Activated naive CD4-positive, alpha-beta T cell treated with anti-CD3 and anti-CD28 coated beads, Interleukin-2, amount 10 ng/mL, durations not matched to agents 7 days and 5 days (primary cell): ENCODE measurements at regions not wholly inside any gene's neighbourhood (a gene's known extent, or its start where the extent isn't known, plus 50 kb on each side); places are given as distances from the start of the nearest gene placed in this dataset.
"Not testable (repeated sequence)": the region's sequence is repeated elsewhere in the genome, so short reads cannot be mapped to it uniquely, and the experiment has no call there.

Source experiments
- CTCF ChIA-PET: fragments of 350-600 bp; sonication (Branson Sonifier 250); formaldehyde crosslinking; loops from one replicate; lab custom pipeline; 2021; ENCODE audit warnings: antibody characterized with exemption; lab: Charles Lee
- DNase-seq: peaks from one replicate; pipeline ENCODE4 v3.0.0-alpha.2; 2020
- H3K27ac Mint-ChIP-seq: one replicate; pipeline ENCODE4 v1.8.0; 2021; ENCODE audit warnings: mild to moderate bottlenecking, moderate library complexity, mixed read lengths
- H3K27me3 Mint-ChIP-seq: one replicate; pipeline ENCODE4 v1.8.0; 2021; ENCODE audit warnings: mild to moderate bottlenecking, mixed read lengths
- H3K36me3 Mint-ChIP-seq: one replicate; pipeline ENCODE4 v1.8.0; 2021; ENCODE audit warnings: mixed read lengths
- H3K4me1 Mint-ChIP-seq: one replicate; pipeline ENCODE4 v1.8.0; 2021; ENCODE audit warnings: mixed read lengths
- H3K4me3 Mint-ChIP-seq: one replicate; pipeline ENCODE4 v1.8.0; 2021; ENCODE audit warnings: mild to moderate bottlenecking, moderate library complexity, mixed read lengths
- H3K9me3 Mint-ChIP-seq: one replicate; pipeline ENCODE4 v1.8.0; 2021; ENCODE audit warnings: mixed read lengths

GRCh38 chr12:131499160-131499863, 211.6 kb upstream of the SFSWAP start:
- Mint-ChIP-seq H3K4me3 (no peak overlapping the region), H3K4me1 (no peaks in the 10 kb centered on the region), H3K36me3 (no peaks in the 10 kb centered on the region), H3K27me3 (peaks cover 7% of the 10 kb centered on the region), H3K9me3 (no peaks in the 10 kb centered on the region), H3K27ac (no peak overlapping the region)
- no peak for DNase-seq
- CTCF ChIA-PET = no interaction called here

- Mint-ChIP-seq H3K27me3 (peaks cover 7% of the 10 kb centered on the region), H3K27ac (no peak overlapping the region), H3K4me1 (no peaks in the 10 kb centered on the region), H3K4me3 (no peak overlapping the region), H3K9me3 (no peaks in the 10 kb centered on the region), H3K36me3 (no peaks in the 10 kb centered on the region)
- CTCF ChIA-PET = no interaction called here
- DNase-seq = no peak
These were observed 211.1 kb upstream of the SFSWAP start for GRCh38 chr12:131499864-131500190.

- H3K27ac Mint-ChIP-seq = no peak overlapping the region
- no peaks in the 10 kb centered on the region for H3K9me3 Mint-ChIP-seq
- CTCF ChIA-PET = no interaction called here
- DNase-seq = no peak
- no peaks in the 10 kb centered on the region for H3K4me1 Mint-ChIP-seq
- H3K36me3 Mint-ChIP-seq = no peaks in the 10 kb centered on the region
- peaks cover 7% of the 10 kb centered on the region for H3K27me3 Mint-ChIP-seq
- no peak overlapping the region for H3K4me3 Mint-ChIP-seq
These were observed 210.3 kb upstream of the SFSWAP start for GRCh38 chr12:131500564-131500963.

- Mint-ChIP-seq H3K4me1 (no peaks in the 10 kb centered on the region), H3K27ac (no peak overlapping the region), H3K4me3 (no peak overlapping the region), H3K36me3 (no peaks in the 10 kb centered on the region), H3K27me3 (peaks cover 11% of the 10 kb centered on the region), H3K9me3 (no peaks in the 10 kb centered on the region)
- no peak for DNase-seq
- CTCF ChIA-PET = no interaction called here
These were observed 205.3 kb upstream of the SFSWAP start for GRCh38 chr12:131505561-131505960.

- DNase-seq = no peak
- Mint-ChIP-seq H3K4me3 (no peak overlapping the region), H3K27ac (no peak overlapping the region), H3K9me3 (no peaks in the 10 kb centered on the region), H3K27me3 (peaks cover 10% of the 10 kb centered on the region), H3K4me1 (peaks cover 5% of the 10 kb centered on the region), H3K36me3 (no peaks in the 10 kb centered on the region)
- CTCF ChIA-PET = no interaction called here
These were observed 204.5 kb upstream of the SFSWAP start for GRCh38 chr12:131506426-131506825.

- H3K4me3 Mint-ChIP-seq = no peak overlapping the region
- no peak overlapping the region for H3K27ac Mint-ChIP-seq
- CTCF ChIA-PET = no interaction called here
- no peaks in the 10 kb centered on the region for H3K9me3 Mint-ChIP-seq
- DNase-seq = no peak
- no peaks in the 10 kb centered on the region for H3K36me3 Mint-ChIP-seq
- H3K4me1 Mint-ChIP-seq = peaks cover 9% of the 10 kb centered on the region
- H3K27me3 Mint-ChIP-seq = peaks cover 8% of the 10 kb centered on the region
These were observed 203.8 kb upstream of the SFSWAP start for GRCh38 chr12:131507094-131507493.

GRCh38 chr12:131507881-131508280, 203.0 kb upstream of the SFSWAP start:
- no peak overlapping the region for H3K27ac Mint-ChIP-seq
- no peaks in the 10 kb centered on the region for H3K36me3 Mint-ChIP-seq

GRCh38 chr12:131509701-131510100, 201.2 kb upstream of the SFSWAP start:
- H3K4me3 Mint-ChIP-seq = no peak overlapping the region
- no peaks in the 10 kb centered on the region for H3K9me3 Mint-ChIP-seq
- CTCF ChIA-PET = no interaction called here
- DNase-seq = no peak
- H3K36me3 Mint-ChIP-seq = no peaks in the 10 kb centered on the region
- peaks cover 12% of the 10 kb centered on the region for H3K4me1 Mint-ChIP-seq
- H3K27me3 Mint-ChIP-seq = peaks cover 8% of the 10 kb centered on the region
- no peak overlapping the region for H3K27ac Mint-ChIP-seq

More at GRCh38 chr12:131507881-131508280, 203.0 kb upstream of the SFSWAP start:
- Mint-ChIP-seq H3K9me3 (no peaks in the 10 kb centered on the region), H3K4me3 (no peak overlapping the region), H3K4me1 (peaks cover 12% of the 10 kb centered on the region), H3K27me3 (peaks cover 8% of the 10 kb centered on the region)
- DNase-seq = no peak
- CTCF ChIA-PET = no interaction called here

- Mint-ChIP-seq H3K4me1 (peaks cover 12% of the 10 kb centered on the region), H3K27me3 (peaks cover 8% of the 10 kb centered on the region), H3K4me3 (no peak overlapping the region), H3K27ac (no peak overlapping the region), H3K36me3 (no peaks in the 10 kb centered on the region), H3K9me3 (no peaks in the 10 kb centered on the region)
- no peak for DNase-seq
- CTCF ChIA-PET = interaction anchor here (1.0 kb wide), 1 partner anchor 406 kb away, joined by 4 read pairs; no protein-coding TSS in a partner anchor
These were observed 200.5 kb upstream of the SFSWAP start for GRCh38 chr12:131510431-131510830.

- Mint-ChIP-seq H3K4me3 (no peak overlapping the region), H3K9me3 (no peaks in the 10 kb centered on the region), H3K27ac (peak overlapping the region; percentile 56), H3K4me1 (peaks cover 12% of the 10 kb centered on the region), H3K36me3 (no peaks in the 10 kb centered on the region), H3K27me3 (peaks cover 5% of the 10 kb centered on the region)
- peak; percentile 59 for DNase-seq
- CTCF ChIA-PET = interaction anchor here (1.0 kb wide), 1 partner anchor 407 kb away, joined by 4 read pairs; no protein-coding TSS in a partner anchor
These were observed 199.5 kb upstream of the SFSWAP start for GRCh38 chr12:131511391-131511802.

GRCh38 chr12:131511803-131512561, 198.9 kb upstream of the SFSWAP start:
- no peaks in the 10 kb centered on the region for H3K9me3 Mint-ChIP-seq
- H3K4me1 Mint-ChIP-seq = peaks cover 12% of the 10 kb centered on the region
- H3K4me3 Mint-ChIP-seq = no peak overlapping the region
- H3K27ac Mint-ChIP-seq = peak overlapping the region; percentile 56
- H3K27me3 Mint-ChIP-seq = no peaks in the 10 kb centered on the region
- H3K36me3 Mint-ChIP-seq = no peaks in the 10 kb centered on the region
- DNase-seq = no peak
- CTCF ChIA-PET = no interaction called here

GRCh38 chr12:131513606-131514005, 197.3 kb upstream of the SFSWAP start:
- no peak overlapping the region for H3K4me3 Mint-ChIP-seq
- no peak overlapping the region for H3K27ac Mint-ChIP-seq
- peaks cover 5% of the 10 kb centered on the region for H3K9me3 Mint-ChIP-seq
- no peak for DNase-seq
- H3K4me1 Mint-ChIP-seq = peaks cover 12% of the 10 kb centered on the region
- no peaks in the 10 kb centered on the region for H3K36me3 Mint-ChIP-seq
- H3K27me3 Mint-ChIP-seq = no peaks in the 10 kb centered on the region
- CTCF ChIA-PET = no interaction called here

GRCh38 chr12:131520553-131520952, 190.3 kb upstream of the SFSWAP start:
- H3K4me3 Mint-ChIP-seq, H3K4me1 Mint-ChIP-seq, H3K9me3 Mint-ChIP-seq, H3K27ac Mint-ChIP-seq, H3K36me3 Mint-ChIP-seq, H3K27me3 Mint-ChIP-seq, DNase-seq, CTCF ChIA-PET: not testable (repeated sequence)

GRCh38 chr12:131521326-131521725, 189.6 kb upstream of the SFSWAP start:
- no peak overlapping the region for H3K27ac Mint-ChIP-seq
- H3K9me3 Mint-ChIP-seq = peaks cover 5% of the 10 kb centered on the region
- CTCF ChIA-PET = no interaction called here
- no peaks in the 10 kb centered on the region for H3K36me3 Mint-ChIP-seq
- peaks cover 3% of the 10 kb centered on the region for H3K27me3 Mint-ChIP-seq
- H3K4me1 Mint-ChIP-seq = no peaks in the 10 kb centered on the region
- no peak for DNase-seq
- H3K4me3 Mint-ChIP-seq = no peak overlapping the region
